ENCODE measurements at regions not wholly inside any gene's neighbourhood (a gene's known extent, or its start where the extent isn't known, plus 50 kb on each side); places are given as distances from the start of the nearest gene placed in this dataset.

DNA sequence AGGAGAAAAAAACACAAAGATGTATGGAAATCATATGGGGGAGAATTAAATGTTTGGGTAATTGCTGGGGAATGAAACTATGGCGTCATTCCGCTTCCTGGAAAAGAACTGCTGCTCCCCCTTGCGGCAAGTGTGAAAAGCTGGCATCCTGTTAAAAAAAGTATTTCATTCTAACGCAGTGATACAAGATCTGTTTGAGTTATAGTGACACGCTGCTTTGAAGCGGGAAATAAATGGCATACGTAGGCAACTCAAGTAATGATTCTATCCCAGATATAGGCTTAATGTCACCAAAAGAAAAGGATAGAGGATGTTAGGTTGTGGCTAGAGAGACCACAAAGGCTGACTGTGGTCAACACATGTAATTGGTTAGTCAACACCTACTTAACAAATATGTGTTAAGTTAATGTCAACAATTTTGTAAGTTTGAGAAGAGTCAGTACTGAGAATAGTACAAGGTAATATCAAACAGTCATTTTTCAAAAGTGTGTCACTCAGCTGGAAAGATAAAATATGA is 70.2 kb upstream of the ALDH1A1 start (continued):
- TF ChIP-seq ZNF830 (CRISPR knock-in tag; IDR thresholded peaks at IDR 0.05): no peak
- no peak for TF ChIP-seq NCOA2 (IDR thresholded peaks at IDR 0.05; ENCODE audit: partially characterized antibody in 2 of 2)
- no peak for TF ChIP-seq CHCHD3 (CRISPR knock-in tag; IDR thresholded peaks at IDR 0.05)
- TF ChIP-seq EP400 (IDR thresholded peaks at IDR 0.05): no peak
- no peak for TF ChIP-seq BCOR (IDR thresholded peaks at IDR 0.05)
- TF ChIP-seq, protein P1, sequence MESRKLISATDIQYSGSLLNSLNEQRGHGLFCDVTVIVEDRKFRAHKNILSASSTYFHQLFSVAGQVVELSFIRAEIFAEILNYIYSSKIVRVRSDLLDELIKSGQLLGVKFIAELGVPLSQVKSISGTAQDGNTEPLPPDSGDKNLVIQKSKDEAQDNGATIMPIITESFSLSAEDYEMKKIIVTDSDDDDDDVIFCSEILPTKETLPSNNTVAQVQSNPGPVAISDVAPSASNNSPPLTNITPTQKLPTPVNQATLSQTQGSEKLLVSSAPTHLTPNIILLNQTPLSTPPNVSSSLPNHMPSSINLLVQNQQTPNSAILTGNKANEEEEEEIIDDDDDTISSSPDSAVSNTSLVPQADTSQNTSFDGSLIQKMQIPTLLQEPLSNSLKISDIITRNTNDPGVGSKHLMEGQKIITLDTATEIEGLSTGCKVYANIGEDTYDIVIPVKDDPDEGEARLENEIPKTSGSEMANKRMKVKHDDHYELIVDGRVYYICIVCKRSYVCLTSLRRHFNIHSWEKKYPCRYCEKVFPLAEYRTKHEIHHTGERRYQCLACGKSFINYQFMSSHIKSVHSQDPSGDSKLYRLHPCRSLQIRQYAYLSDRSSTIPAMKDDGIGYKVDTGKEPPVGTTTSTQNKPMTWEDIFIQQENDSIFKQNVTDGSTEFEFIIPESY (CRISPR knock-in tag; IDR thresholded peaks at IDR 0.05): peak; percentile 97
- TF ChIP-seq, protein P2, sequence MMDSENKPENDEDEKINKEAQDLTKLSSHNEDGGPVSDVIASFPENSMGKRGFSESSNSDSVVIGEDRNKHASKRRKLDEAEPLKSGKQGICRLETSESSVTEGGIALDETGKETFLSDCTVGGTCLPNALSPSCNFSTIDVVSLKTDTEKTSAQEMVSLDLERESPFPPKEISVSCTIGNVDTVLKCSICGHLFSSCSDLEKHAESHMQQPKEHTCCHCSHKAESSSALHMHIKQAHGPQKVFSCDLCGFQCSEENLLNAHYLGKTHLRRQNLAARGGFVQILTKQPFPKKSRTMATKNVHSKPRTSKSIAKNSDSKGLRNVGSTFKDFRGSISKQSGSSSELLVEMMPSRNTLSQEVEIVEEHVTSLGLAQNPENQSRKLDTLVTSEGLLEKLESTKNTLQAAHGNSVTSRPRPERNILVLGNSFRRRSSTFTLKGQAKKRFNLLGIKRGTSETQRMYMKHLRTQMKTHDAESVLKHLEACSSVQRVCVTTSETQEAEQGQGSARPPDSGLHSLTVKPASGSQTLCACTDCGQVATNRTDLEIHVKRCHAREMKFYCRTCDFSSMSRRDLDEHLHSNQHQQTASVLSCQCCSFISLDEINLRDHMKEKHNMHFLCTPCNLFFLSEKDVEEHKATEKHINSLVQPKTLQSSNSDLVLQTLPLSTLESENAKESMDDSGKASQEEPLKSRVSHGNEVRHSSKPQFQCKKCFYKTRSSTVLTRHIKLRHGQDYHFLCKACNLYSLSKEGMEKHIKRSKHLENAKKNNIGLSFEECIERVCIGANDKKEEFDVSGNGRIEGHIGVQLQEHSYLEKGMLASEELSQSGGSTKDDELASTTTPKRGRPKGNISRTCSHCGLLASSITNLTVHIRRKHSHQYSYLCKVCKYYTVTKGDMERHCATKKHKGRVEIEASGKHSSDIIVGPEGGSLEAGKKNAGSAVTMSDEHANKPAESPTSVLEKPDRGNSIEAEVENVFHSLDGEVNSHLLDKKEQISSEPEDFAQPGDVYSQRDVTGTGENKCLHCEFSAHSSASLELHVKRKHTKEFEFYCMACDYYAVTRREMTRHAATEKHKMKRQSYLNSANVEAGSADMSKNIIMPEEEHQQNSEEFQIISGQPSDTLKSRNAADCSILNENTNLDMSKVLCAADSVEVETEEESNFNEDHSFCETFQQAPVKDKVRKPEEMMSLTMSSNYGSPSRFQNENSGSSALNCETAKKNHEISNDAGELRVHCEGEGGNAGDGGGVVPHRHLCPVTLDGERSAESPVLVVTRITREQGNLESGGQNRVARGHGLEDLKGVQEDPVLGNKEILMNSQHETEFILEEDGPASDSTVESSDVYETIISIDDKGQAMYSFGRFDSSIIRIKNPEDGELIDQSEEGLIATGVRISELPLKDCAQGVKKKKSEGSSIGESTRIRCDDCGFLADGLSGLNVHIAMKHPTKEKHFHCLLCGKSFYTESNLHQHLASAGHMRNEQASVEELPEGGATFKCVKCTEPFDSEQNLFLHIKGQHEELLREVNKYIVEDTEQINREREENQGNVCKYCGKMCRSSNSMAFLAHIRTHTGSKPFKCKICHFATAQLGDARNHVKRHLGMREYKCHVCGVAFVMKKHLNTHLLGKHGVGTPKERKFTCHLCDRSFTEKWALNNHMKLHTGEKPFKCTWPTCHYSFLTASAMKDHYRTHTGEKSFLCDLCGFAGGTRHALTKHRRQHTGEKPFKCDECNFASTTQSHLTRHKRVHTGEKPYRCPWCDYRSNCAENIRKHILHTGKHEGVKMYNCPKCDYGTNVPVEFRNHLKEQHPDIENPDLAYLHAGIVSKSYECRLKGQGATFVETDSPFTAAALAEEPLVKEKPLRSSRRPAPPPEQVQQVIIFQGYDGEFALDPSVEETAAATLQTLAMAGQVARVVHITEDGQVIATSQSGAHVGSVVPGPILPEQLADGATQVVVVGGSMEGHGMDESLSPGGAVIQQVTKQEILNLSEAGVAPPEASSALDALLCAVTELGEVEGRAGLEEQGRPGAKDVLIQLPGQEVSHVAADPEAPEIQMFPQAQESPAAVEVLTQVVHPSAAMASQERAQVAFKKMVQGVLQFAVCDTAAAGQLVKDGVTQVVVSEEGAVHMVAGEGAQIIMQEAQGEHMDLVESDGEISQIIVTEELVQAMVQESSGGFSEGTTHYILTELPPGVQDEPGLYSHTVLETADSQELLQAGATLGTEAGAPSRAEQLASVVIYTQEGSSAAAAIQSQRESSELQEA (IDR thresholded peaks at IDR 0.05; ENCODE audit: low read depth): no peak
- no peak for TF ChIP-seq ZNF354B (CRISPR knock-in tag; IDR thresholded peaks at IDR 0.05)
- TF ChIP-seq ETV1 (tag; conservative IDR thresholded peaks at IDR 0.05; ENCODE audit: low read depth): peak; percentile 78
- TF ChIP-seq, protein P3, sequence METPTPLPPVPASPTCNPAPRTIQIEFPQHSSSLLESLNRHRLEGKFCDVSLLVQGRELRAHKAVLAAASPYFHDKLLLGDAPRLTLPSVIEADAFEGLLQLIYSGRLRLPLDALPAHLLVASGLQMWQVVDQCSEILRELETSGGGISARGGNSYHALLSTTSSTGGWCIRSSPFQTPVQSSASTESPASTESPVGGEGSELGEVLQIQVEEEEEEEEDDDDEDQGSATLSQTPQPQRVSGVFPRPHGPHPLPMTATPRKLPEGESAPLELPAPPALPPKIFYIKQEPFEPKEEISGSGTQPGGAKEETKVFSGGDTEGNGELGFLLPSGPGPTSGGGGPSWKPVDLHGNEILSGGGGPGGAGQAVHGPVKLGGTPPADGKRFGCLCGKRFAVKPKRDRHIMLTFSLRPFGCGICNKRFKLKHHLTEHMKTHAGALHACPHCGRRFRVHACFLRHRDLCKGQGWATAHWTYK (CRISPR knock-in tag; IDR thresholded peaks at IDR 0.05): no peak
- TF ChIP-seq, protein P4, sequence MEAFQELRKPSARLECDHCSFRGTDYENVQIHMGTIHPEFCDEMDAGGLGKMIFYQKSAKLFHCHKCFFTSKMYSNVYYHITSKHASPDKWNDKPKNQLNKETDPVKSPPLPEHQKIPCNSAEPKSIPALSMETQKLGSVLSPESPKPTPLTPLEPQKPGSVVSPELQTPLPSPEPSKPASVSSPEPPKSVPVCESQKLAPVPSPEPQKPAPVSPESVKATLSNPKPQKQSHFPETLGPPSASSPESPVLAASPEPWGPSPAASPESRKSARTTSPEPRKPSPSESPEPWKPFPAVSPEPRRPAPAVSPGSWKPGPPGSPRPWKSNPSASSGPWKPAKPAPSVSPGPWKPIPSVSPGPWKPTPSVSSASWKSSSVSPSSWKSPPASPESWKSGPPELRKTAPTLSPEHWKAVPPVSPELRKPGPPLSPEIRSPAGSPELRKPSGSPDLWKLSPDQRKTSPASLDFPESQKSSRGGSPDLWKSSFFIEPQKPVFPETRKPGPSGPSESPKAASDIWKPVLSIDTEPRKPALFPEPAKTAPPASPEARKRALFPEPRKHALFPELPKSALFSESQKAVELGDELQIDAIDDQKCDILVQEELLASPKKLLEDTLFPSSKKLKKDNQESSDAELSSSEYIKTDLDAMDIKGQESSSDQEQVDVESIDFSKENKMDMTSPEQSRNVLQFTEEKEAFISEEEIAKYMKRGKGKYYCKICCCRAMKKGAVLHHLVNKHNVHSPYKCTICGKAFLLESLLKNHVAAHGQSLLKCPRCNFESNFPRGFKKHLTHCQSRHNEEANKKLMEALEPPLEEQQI (IDR thresholded peaks at IDR 0.05): peak; percentile 87
- TF ChIP-seq, protein P5, sequence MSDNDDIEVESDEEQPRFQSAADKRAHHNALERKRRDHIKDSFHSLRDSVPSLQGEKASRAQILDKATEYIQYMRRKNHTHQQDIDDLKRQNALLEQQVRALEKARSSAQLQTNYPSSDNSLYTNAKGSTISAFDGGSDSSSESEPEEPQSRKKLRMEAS (CRISPR knock-in tag; IDR thresholded peaks at IDR 0.05): no peak
- TF ChIP-seq PTRF (tag; IDR thresholded peaks at IDR 0.05): no peak
- no peak for TF ChIP-seq ZNF717 (CRISPR knock-in tag; IDR thresholded peaks at IDR 0.05)
- no peak for TF ChIP-seq C11orf30 (IDR thresholded peaks at IDR 0.05; ENCODE audit: low read depth)
